NCI-H1417 treated with DMSO at 0.1 percent for 48 hours (cell line): ENCODE measurements at regions not wholly inside any gene's neighbourhood (a gene's known extent, or its start where the extent isn't known, plus 50 kb on each side); places are given as distances from the start of the nearest gene placed in this dataset.

ENCODE experiments used
- DNase-seq: peaks from one replicate; lab custom pipeline; 2025; lab: John Stamatoyannopoulos, UW

GRCh38 chr4:125365731-125366130 is 51.0 kb downstream of the FAT4 start:
- DNase-seq = no peak

- DNase-seq = no peak
Observed at GRCh38 chr4:125368146-125368545, 53.4 kb downstream of the FAT4 start.

- DNase-seq = no peak
Observed at GRCh38 chr4:125368671-125369081, 53.9 kb downstream of the FAT4 start.

- DNase-seq = no peak
Observed at GRCh38 chr4:125369098-125369497, 54.3 kb downstream of the FAT4 start.

GRCh38 chr4:125370478-125370877 is 55.7 kb downstream of the FAT4 start:
- DNase-seq = no peak

- no peak for DNase-seq
Observed at GRCh38 chr4:125382995-125383394, 68.2 kb downstream of the FAT4 start.

- no peak for DNase-seq
Observed at GRCh38 chr4:125387770-125388169, 73.0 kb downstream of the FAT4 start.

- no peak for DNase-seq
Observed at GRCh38 chr4:125388613-125389012, 73.9 kb downstream of the FAT4 start.

GRCh38 chr4:125389713-125390112 is 75.0 kb downstream of the FAT4 start:
- no peak for DNase-seq

GRCh38 chr4:125390126-125390525 is 75.4 kb downstream of the FAT4 start:
- DNase-seq = no peak

GRCh38 chr4:125390727-125391126 is 76.0 kb downstream of the FAT4 start:
- no peak for DNase-seq

GRCh38 chr4:125392694-125393093 is 77.9 kb downstream of the FAT4 start:
- DNase-seq = no peak

- no peak for DNase-seq
Observed at GRCh38 chr4:125393825-125394224, 79.1 kb downstream of the FAT4 start.

GRCh38 chr4:125397226-125397625 is 82.5 kb downstream of the FAT4 start:
- no peak for DNase-seq

GRCh38 chr4:125398263-125399002 is 83.7 kb downstream of the FAT4 start:
- DNase-seq = no peak

- no peak for DNase-seq
Observed at GRCh38 chr4:125400756-125401155, 86.0 kb downstream of the FAT4 start.

- DNase-seq = no peak
Observed at GRCh38 chr4:125401784-125402183, 87.0 kb downstream of the FAT4 start.

- no peak for DNase-seq
Observed at GRCh38 chr4:125420526-125420925, 105.8 kb downstream of the FAT4 start.

GRCh38 chr4:125421547-125421946 is 106.8 kb downstream of the FAT4 start:
- DNase-seq = no peak

- no peak for DNase-seq
Observed at GRCh38 chr4:125423124-125423523, 108.4 kb downstream of the FAT4 start.

- DNase-seq = no peak
Observed at GRCh38 chr4:125428832-125429231, 114.1 kb downstream of the FAT4 start.

GRCh38 chr4:125430086-125430485 is 115.3 kb downstream of the FAT4 start:
- no peak for DNase-seq

GRCh38 chr4:125432078-125432477 is 117.3 kb downstream of the FAT4 start:
- no peak for DNase-seq

GRCh38 chr4:125433453-125433852 is 118.7 kb downstream of the FAT4 start:
- no peak for DNase-seq
